ENCODE measurements at regions not wholly inside any gene's neighbourhood (a gene's known extent, or its start where the extent isn't known, plus 50 kb on each side); places are given as distances from the start of the nearest gene placed in this dataset.

DNA sequence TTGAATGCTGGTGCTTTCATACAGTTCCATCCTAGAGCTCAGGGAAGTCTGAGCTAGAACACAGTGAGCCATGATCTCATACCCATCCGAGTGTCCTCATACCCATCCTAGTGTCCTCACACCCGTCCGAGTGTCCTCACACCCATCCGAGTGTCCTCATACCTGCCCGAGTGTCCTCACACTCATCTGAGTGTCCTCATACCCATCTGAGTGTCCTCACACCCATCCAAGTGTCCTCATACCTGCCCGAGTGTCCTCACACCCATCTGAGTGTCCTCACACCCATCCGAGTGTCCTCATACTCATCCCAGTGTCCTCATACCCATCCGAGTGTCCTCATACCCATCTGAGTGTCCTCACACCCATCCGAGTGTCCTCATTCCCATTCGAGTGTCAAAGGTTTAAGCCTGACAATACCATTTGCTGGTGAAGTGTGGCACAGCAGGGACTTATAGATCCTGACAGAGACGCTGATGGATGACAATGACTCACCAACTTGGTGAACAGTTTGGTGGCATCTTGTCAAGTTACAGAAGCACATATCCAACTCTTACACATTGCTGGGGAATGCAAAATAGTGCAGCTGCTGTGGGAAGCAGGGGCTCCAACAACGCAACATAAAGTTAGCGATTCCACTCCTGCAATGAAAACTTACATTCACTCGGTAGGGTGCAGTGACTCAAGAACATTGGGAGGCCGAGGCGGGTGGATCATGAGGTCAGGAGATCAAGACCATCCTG is 77.0 kb upstream of the COL5A1 start:
- TF ChIP-seq FOXP2 (optimal IDR thresholded peaks at IDR 0.05; ENCODE audit: borderline replicate concordance, extremely low read depth, extremely low read length, insufficient read depth) = no peak
- TF ChIP-seq POLR2AphosphoS5 (IDR thresholded peaks at IDR 0.05; ENCODE audit: low read depth, low read length) = no peak
- TF ChIP-seq SIN3A (IDR thresholded peaks at IDR 0.05; ENCODE audit: borderline replicate concordance, insufficient read depth, low read length) = no peak
- TF ChIP-seq TAF1 (IDR thresholded peaks at IDR 0.05; ENCODE audit: borderline replicate concordance, insufficient read depth, low read length) = no peak
- TF ChIP-seq REST (IDR thresholded peaks at IDR 0.05; ENCODE audit: insufficient read depth in 1 of 2, low read depth in 2 of 2, low read length in 2 of 2) = no peak

GRCh38 chr9:134565316-134565915 is 76.2 kb upstream of the COL5A1 start:
- no peak for TF ChIP-seq FOXP2 (optimal IDR thresholded peaks at IDR 0.05; ENCODE audit: borderline replicate concordance, extremely low read depth, extremely low read length, insufficient read depth)
- no peak for TF ChIP-seq SIN3A (IDR thresholded peaks at IDR 0.05; ENCODE audit: borderline replicate concordance, insufficient read depth, low read length)
- no peak for TF ChIP-seq TAF1 (IDR thresholded peaks at IDR 0.05; ENCODE audit: borderline replicate concordance, insufficient read depth, low read length)
- no peak for TF ChIP-seq REST (IDR thresholded peaks at IDR 0.05; ENCODE audit: insufficient read depth in 1 of 2, low read depth in 2 of 2, low read length in 2 of 2)
- TF ChIP-seq POLR2AphosphoS5 (IDR thresholded peaks at IDR 0.05; ENCODE audit: low read depth, low read length) = no peak

GRCh38 chr9:134566196-134566847 is 75.3 kb upstream of the COL5A1 start:
- TF ChIP-seq REST (IDR thresholded peaks at IDR 0.05; ENCODE audit: insufficient read depth in 1 of 2, low read depth in 2 of 2, low read length in 2 of 2) (no peak), FOXP2 (optimal IDR thresholded peaks at IDR 0.05; ENCODE audit: borderline replicate concordance, extremely low read depth, extremely low read length, insufficient read depth) (no peak), POLR2AphosphoS5 (IDR thresholded peaks at IDR 0.05; ENCODE audit: low read depth, low read length) (no peak), SIN3A (IDR thresholded peaks at IDR 0.05; ENCODE audit: borderline replicate concordance, insufficient read depth, low read length) (no peak)

- TF ChIP-seq FOXP2 (optimal IDR thresholded peaks at IDR 0.05; ENCODE audit: borderline replicate concordance, extremely low read depth, extremely low read length, insufficient read depth) (no peak), REST (IDR thresholded peaks at IDR 0.05; ENCODE audit: insufficient read depth in 1 of 2, low read depth in 2 of 2, low read length in 2 of 2) (no peak), SIN3A (IDR thresholded peaks at IDR 0.05; ENCODE audit: borderline replicate concordance, insufficient read depth, low read length) (no peak), POLR2AphosphoS5 (IDR thresholded peaks at IDR 0.05; ENCODE audit: low read depth, low read length) (no peak), TAF1 (IDR thresholded peaks at IDR 0.05; ENCODE audit: borderline replicate concordance, insufficient read depth, low read length) (no peak)
These were observed 74.7 kb upstream of the COL5A1 start for GRCh38 chr9:134566936-134567335.

Measured in PFSK-1 (cell line).